ENCODE measurements at regions not wholly inside any gene's neighbourhood (a gene's known extent, or its start where the extent isn't known, plus 50 kb on each side); places are given as distances from the start of the nearest gene placed in this dataset.
"Not testable (repeated sequence)": the region's sequence is repeated elsewhere in the genome, so short reads cannot be mapped to it uniquely, and the experiment has no call there.

DNA sequence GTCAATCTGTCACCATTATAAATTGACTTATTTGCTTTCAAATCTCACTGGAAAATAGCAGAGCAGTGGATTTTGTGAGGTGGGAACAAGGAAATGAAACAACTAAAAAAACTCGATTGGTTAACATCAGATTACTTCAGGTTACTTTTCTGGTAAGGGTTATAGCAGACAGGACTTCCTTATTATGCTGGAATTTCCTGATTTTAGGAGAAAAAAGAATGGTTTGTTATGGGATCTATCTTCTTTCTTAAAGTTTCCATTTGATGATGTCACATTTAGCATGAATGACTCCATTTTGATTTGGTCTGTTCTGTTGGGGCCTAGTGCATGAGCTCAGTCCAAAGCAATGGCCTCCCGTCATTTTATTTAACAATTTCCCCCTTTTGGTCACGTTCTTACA, 210.6 kb downstream of the KCNJ2 start:
- Histone ChIP-seq H3K27me3 (no peaks in the 10 kb centered on the region), H3K9ac (no peak overlapping the region), H3K4me1 (no peaks in the 10 kb centered on the region), H3K4me2 (no peak overlapping the region), H3K36me3 (no peaks in the 10 kb centered on the region), H4K20me1 (no peaks in the 10 kb centered on the region), H3K9me3 (no peaks in the 10 kb centered on the region), H3K4me3 (no peak overlapping the region), H3K27ac (no peak overlapping the region)
- TF ChIP-seq Cebpa-rat (IDR thresholded peaks at IDR 0.05): no peak

DNA sequence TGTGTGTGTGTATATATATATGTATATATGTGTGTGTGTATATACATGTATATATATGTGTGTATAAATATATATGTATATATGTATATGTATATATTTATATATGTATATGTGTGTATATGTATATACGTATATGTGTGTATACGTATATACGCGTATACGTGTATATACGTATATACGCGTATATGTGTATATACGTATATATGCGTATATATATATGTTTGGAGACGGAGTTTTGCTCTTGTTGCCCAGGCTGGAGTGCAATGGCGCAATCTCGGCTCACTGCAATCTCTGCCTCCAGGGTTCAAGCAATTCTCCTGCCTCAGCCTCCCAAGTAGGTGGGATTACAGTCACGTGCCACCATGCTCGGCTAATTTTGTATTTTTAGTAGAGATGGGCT, 212.6 kb downstream of the KCNJ2 start:
- not testable (repeated sequence) for H3K4me3 ChIP-seq, H3K4me2 ChIP-seq, H4K20me1 ChIP-seq, H3K4me1 ChIP-seq, H3K27me3 ChIP-seq, H3K9ac ChIP-seq, H3K36me3 ChIP-seq, H3K27ac ChIP-seq, H3K9me3 ChIP-seq

DNA sequence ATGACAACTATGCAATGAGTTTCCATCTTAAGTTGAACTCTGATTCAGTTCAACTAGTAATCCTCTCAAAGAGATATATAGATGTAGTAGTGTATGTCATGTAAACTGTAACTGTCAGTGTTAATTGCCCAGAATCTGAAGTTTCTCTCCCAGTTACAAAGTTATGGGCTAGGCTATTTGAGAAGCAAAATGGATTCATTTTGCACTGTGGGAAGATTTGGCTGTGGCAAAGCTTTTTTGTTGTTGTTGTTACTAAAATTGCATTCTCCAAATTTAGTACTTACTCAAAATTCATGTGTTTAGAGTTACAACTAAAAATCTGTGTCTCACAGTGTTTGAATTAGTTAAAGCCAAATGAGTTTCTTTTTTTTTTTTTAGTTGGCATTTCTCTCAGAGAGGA, 219.0 kb downstream of the KCNJ2 start:
- TF ChIP-seq Cebpa-rat (IDR thresholded peaks at IDR 0.05): no peak
- Histone ChIP-seq H3K4me3 (no peak overlapping the region), H3K4me1 (no peaks in the 10 kb centered on the region), H3K27ac (no peak overlapping the region), H3K36me3 (no peaks in the 10 kb centered on the region), H3K9ac (no peak overlapping the region), H3K27me3 (no peaks in the 10 kb centered on the region), H4K20me1 (no peaks in the 10 kb centered on the region), H3K9me3 (peaks cover 5% of the 10 kb centered on the region; the same call in 1 of the 2 replicates), H3K4me2 (no peak overlapping the region)

DNA sequence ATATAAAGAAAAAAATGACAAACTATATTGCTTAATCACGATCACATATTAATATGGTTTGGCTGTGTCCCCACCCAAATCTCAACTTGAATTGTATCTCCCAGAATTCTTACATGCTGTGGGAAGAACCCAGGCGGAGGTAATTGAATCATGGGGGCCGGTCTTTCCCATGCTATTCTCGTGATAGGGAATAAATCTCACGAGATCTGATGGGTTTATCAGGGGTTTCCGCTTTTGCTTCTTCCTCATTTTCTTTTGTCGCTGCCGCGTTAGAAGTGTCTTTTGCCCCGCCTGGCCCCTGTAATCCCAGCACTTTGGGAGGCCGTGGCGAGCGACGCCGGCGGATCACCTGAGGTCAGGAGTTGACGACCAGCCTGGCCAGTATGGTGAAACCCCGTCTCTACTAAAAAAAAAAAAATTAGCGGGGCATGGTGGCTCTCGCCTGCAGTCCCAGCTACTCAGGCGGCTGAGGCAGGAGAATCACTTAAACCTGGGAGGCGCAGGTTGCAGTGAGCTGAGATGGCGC, 220.0 kb downstream of the KCNJ2 start:
- not testable (repeated sequence) for H3K27ac ChIP-seq, H3K36me3 ChIP-seq, H3K4me2 ChIP-seq, H3K4me3 ChIP-seq, H3K9me3 ChIP-seq, H4K20me1 ChIP-seq, H3K9ac ChIP-seq, H3K27me3 ChIP-seq, H3K4me1 ChIP-seq

DNA sequence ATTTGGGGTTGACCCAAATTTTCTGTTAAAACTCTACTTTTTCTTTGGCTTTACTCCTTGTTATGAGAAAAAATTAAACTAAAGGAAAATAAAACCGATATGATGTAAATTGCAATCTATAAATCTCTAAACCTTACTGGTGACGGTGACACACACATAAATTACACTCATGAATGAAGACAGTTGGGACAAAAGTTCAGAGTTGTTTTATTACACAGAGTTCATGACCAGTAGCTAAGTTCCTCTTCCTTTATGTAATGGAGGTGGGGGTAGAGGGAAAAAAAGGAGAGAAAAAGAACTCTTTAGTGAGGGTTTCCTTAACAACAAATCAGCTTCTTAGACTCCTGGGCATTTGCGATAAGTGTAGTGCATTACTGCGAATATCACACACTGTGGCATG, 220.7 kb downstream of the KCNJ2 start:
- Histone ChIP-seq H3K4me1 (no peaks in the 10 kb centered on the region), H3K9me3 (peaks cover 5% of the 10 kb centered on the region; the same call in 1 of the 2 replicates), H3K36me3 (no peaks in the 10 kb centered on the region), H3K27ac (no peak overlapping the region), H3K9ac (no peak overlapping the region), H3K4me3 (no peak overlapping the region), H3K4me2 (no peak overlapping the region), H4K20me1 (no peaks in the 10 kb centered on the region), H3K27me3 (no peaks in the 10 kb centered on the region)
- no peak for TF ChIP-seq Cebpa-rat (IDR thresholded peaks at IDR 0.05)

DNA sequence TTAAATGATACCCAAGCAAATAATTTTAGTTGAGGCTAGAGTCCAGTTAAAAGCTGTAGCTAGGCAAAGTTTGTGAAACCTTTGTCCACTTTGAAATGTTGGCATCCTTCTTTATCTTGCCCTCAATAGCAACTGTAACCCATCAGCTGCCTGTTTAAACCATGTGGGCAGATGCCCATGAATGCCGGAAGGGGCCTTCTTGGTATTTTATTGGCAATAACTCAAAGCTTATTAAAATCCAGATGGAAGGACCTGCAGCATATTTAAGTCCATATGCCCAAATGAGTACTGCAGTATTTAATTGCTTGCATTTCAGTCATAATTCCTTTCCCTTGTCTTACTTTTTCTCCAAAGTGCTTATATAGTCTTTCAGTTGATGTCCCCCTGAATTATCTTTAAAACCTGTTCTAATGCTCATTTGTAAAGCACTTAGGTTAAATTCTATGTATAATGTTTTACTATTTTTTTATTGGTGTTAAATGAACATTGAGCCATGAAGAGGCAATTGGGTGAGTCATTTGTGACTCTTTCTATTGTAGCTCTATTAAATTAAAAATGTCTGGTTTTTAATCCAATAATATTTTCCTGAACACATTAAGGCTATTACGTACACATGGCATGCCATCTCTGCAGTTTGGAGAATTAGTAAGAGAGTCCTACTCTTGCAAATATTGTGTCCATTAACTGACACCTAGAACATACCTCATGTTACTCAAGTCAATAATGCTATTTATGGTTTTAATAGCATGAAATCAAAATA, 225.3 kb downstream of the KCNJ2 start:
- Histone ChIP-seq H3K36me3 (no peaks in the 10 kb centered on the region), H3K9me3 (no peaks in the 10 kb centered on the region), H3K4me1 (no peaks in the 10 kb centered on the region), H3K4me3 (no peak overlapping the region), H4K20me1 (no peaks in the 10 kb centered on the region), H3K27ac (no peak overlapping the region), H3K4me2 (no peak overlapping the region), H3K9ac (no peak overlapping the region), H3K27me3 (no peaks in the 10 kb centered on the region)
- TF ChIP-seq Cebpa-rat (IDR thresholded peaks at IDR 0.05): no peak

DNA sequence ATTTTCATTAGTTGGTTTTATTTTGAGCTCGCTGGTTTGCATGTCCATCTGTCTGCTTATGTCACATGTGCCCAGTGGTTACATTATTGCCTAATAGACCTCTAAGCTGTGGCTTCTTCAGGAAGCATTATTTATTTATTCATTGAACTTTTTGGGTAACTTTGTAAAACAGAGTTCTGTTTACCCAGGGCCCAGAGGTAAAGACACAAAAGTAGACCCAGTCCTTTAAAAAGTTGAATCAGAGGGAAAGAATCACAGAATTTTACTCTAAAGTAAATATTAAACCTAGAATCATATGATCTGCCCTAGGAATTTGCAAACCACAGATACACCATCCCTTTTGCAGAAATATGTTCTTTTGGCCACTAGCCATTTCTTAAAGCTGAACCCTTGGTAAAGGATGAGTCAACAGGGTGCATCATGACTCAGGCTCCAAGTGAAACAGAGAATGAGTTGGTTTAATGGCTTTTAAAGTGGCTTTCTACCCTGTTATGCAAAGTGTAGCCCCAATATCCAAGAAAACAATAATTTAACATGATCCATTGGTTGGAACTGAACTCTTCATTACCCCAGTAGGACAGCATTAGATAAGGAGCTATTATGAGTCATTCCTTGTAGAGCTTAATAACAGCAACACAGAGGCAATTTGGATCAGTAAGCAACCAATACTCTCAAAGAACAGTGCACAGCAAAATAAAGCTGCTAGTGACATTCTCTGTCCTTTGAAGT, 236.3 kb downstream of the KCNJ2 start:
- H3K9me3 ChIP-seq: no peaks in the 10 kb centered on the region
- H3K4me2 ChIP-seq: no peak overlapping the region
- no peaks in the 10 kb centered on the region for H4K20me1 ChIP-seq
- no peaks in the 10 kb centered on the region for H3K36me3 ChIP-seq
- no peak overlapping the region for H3K4me3 ChIP-seq
- no peak overlapping the region for H3K9ac ChIP-seq
- no peak for TF ChIP-seq Cebpa-rat (IDR thresholded peaks at IDR 0.05)
- no peak overlapping the region for H3K27ac ChIP-seq
- H3K27me3 ChIP-seq: no peaks in the 10 kb centered on the region
- no peaks in the 10 kb centered on the region for H3K4me1 ChIP-seq

DNA sequence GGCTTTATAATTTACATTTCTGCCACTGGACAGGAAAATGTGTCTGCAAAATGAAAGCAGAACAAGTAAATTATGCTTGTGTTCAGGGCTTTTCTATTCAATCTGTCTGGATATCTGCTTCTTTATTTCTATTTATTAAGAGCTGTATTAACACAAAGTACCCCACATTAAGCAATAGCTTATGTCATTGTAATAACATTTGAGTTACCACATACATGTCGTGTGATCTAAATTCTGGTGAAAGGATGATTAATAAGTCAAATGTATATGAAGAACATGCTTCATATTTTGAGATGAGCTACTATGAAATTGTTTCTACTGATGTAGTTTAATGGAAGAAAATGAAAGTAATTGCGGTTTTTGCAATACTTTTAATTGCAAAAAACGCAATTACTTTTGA, 238.2 kb downstream of the KCNJ2 start:
- Histone ChIP-seq H3K4me1 (no peaks in the 10 kb centered on the region), H3K9ac (no peak overlapping the region), H3K27ac (no peak overlapping the region), H3K4me2 (no peak overlapping the region), H3K4me3 (no peak overlapping the region), H3K36me3 (no peaks in the 10 kb centered on the region), H4K20me1 (no peaks in the 10 kb centered on the region), H3K9me3 (no peaks in the 10 kb centered on the region), H3K27me3 (no peaks in the 10 kb centered on the region)
- no peak for TF ChIP-seq Cebpa-rat (IDR thresholded peaks at IDR 0.05)

DNA sequence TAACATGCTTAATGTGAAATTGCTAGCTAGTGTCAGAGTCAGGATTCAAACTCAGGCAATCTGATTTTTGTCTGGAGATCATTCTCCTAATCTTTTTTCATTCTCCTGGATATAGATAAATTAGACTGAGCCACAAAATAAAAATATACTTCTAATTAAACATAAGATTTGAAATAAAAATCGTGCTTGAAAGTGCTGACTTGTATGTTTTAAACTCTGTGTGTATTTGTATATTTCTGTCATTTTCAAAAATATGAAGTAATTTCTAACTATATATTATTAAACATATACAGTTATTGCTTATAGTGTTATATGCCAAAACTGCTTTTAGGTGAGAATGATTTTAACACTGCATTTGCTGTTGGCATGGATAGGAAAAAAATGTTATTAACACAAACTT, 239.4 kb downstream of the KCNJ2 start:
- no peaks in the 10 kb centered on the region for H3K9me3 ChIP-seq
- no peaks in the 10 kb centered on the region for H3K4me1 ChIP-seq
- no peak overlapping the region for H3K9ac ChIP-seq
- H3K4me3 ChIP-seq: no peak overlapping the region
- no peak for TF ChIP-seq Cebpa-rat (IDR thresholded peaks at IDR 0.05)
- H3K27me3 ChIP-seq: no peaks in the 10 kb centered on the region
- no peak overlapping the region for H3K4me2 ChIP-seq
- H3K36me3 ChIP-seq: no peaks in the 10 kb centered on the region
- no peaks in the 10 kb centered on the region for H4K20me1 ChIP-seq
- H3K27ac ChIP-seq: no peak overlapping the region

DNA sequence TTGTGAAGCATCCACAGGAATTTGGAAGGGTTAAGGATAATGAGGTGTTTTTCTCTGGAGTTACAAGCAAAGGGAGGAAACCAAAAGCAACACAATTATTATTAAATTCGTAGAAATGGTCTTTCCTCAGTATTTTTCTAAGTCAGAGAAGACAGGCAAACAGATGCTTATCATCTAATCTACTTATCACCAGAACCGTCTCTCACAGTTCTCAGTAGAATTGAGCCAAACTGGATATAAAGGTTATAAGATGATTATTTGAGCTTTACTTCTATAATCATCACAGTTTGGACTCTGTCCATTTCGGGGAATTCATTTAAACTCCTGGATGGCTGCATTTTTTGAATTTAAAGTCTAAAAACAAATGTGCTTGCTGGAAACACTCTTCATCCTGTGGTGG, 245.0 kb downstream of the KCNJ2 start:
- no peak overlapping the region for H3K27ac ChIP-seq
- H3K27me3 ChIP-seq: no peaks in the 10 kb centered on the region
- H3K4me3 ChIP-seq: no peak overlapping the region
- no peak overlapping the region for H3K4me2 ChIP-seq
- H3K9ac ChIP-seq: no peak overlapping the region
- TF ChIP-seq Cebpa-rat (IDR thresholded peaks at IDR 0.05): no peak
- no peaks in the 10 kb centered on the region for H4K20me1 ChIP-seq
- no peaks in the 10 kb centered on the region for H3K36me3 ChIP-seq
- H3K9me3 ChIP-seq: no peaks in the 10 kb centered on the region
- no peaks in the 10 kb centered on the region for H3K4me1 ChIP-seq
